HG02885 (cell line): ENCODE measurements at regions not wholly inside any gene's neighbourhood (a gene's known extent, or its start where the extent isn't known, plus 50 kb on each side); places are given as distances from the start of the nearest gene placed in this dataset.
"Not testable (repeated sequence)": the region's sequence is repeated elsewhere in the genome, so short reads cannot be mapped to it uniquely, and the experiment has no call there.

ENCODE experiments used
- ATAC-seq: cut with Tn5 transposase; IDR thresholded peaks from one replicate; pipeline ENCODE4 v1.9.1; 2021; ENCODE audit warnings: mild to moderate bottlenecking; ENCODE audit not compliant: unreplicated experiment, poor library complexity

GRCh38 chr20:50434653-50435396 is 75.4 kb upstream of the PTPN1 start:
- ATAC-seq = no peak

- ATAC-seq = no peak
These were observed 74.7 kb upstream of the PTPN1 start for GRCh38 chr20:50435397-50436051.

GRCh38 chr20:50436052-50436656 is 74.0 kb upstream of the PTPN1 start:
- no peak for ATAC-seq

- no peak for ATAC-seq
These were observed 73.5 kb upstream of the PTPN1 start for GRCh38 chr20:50436696-50437095.

- no peak for ATAC-seq
These were observed 71.2 kb upstream of the PTPN1 start for GRCh38 chr20:50438986-50439407.

- ATAC-seq = no peak
These were observed 70.4 kb upstream of the PTPN1 start for GRCh38 chr20:50439539-50440453.

- ATAC-seq = no peak
These were observed 67.7 kb upstream of the PTPN1 start for GRCh38 chr20:50442512-50442911.

GRCh38 chr20:50445354-50446151 is 64.6 kb upstream of the PTPN1 start:
- ATAC-seq = no peak

- no peak for ATAC-seq
These were observed 63.7 kb upstream of the PTPN1 start for GRCh38 chr20:50446351-50447101.

- ATAC-seq = no peak
These were observed 62.9 kb upstream of the PTPN1 start for GRCh38 chr20:50447102-50447804.

- no peak for ATAC-seq
These were observed 62.4 kb upstream of the PTPN1 start for GRCh38 chr20:50447817-50448216.

- ATAC-seq = not testable (repeated sequence)
These were observed 61.4 kb upstream of the PTPN1 start for GRCh38 chr20:50448625-50449403.

- ATAC-seq = peak; percentile 61
These were observed 60.3 kb upstream of the PTPN1 start for GRCh38 chr20:50449738-50450492.

GRCh38 chr20:50450493-50450826 is 59.7 kb upstream of the PTPN1 start:
- ATAC-seq = no peak

- peak; percentile 84 for ATAC-seq
These were observed 59.1 kb upstream of the PTPN1 start for GRCh38 chr20:50450881-50451752.

- not testable (repeated sequence) for ATAC-seq
These were observed 58.3 kb upstream of the PTPN1 start for GRCh38 chr20:50451792-50452425.
